ENCODE measurements at regions not wholly inside any gene's neighbourhood (a gene's known extent, or its start where the extent isn't known, plus 50 kb on each side); places are given as distances from the start of the nearest gene placed in this dataset.
A peak's percentile ranks its signal among the peaks of the same experiment; 100 is the strongest.

- DNase-seq (ENCODE audit: low spot score): no peak
Measured at GRCh38 chr16:5850632-5851392, 753.2 kb upstream of the EEF2KMT start.

- no peak for DNase-seq (ENCODE audit: low spot score)
Measured at GRCh38 chr16:5845046-5845445, 747.5 kb upstream of the EEF2KMT start.

GRCh38 chr16:5841974-5842373, 744.4 kb upstream of the EEF2KMT start:
- DNase-seq (ENCODE audit: low spot score): no peak

GRCh38 chr16:5838725-5839124, 741.1 kb upstream of the EEF2KMT start:
- DNase-seq (ENCODE audit: low spot score): no peak

GRCh38 chr16:5838071-5838470, 740.5 kb upstream of the EEF2KMT start:
- DNase-seq (ENCODE audit: low spot score): no peak

GRCh38 chr16:5837007-5837670, 739.5 kb upstream of the EEF2KMT start:
- DNase-seq (ENCODE audit: low spot score): peak; percentile 28

- DNase-seq (ENCODE audit: low spot score): no peak
Measured at GRCh38 chr16:5835876-5836275, 738.3 kb upstream of the EEF2KMT start.

GRCh38 chr16:5826332-5826731, 728.7 kb upstream of the EEF2KMT start:
- DNase-seq (ENCODE audit: low spot score): no peak

GRCh38 chr16:5820472-5820871, 722.9 kb upstream of the EEF2KMT start:
- no peak for DNase-seq (ENCODE audit: low spot score)

- no peak for DNase-seq (ENCODE audit: low spot score)
Measured at GRCh38 chr16:5815570-5816237, 718.1 kb upstream of the EEF2KMT start.

- no peak for DNase-seq (ENCODE audit: low spot score)
Measured at GRCh38 chr16:5801396-5801795, 703.8 kb upstream of the EEF2KMT start.

GRCh38 chr16:5793556-5793955, 696.0 kb upstream of the EEF2KMT start:
- no peak for DNase-seq (ENCODE audit: low spot score)

- no peak for DNase-seq (ENCODE audit: low spot score)
Measured at GRCh38 chr16:5791011-5791657, 693.5 kb upstream of the EEF2KMT start.

- DNase-seq (ENCODE audit: low spot score): no peak
Measured at GRCh38 chr16:5790512-5790911, 692.9 kb upstream of the EEF2KMT start.

- DNase-seq (ENCODE audit: low spot score): no peak
Measured at GRCh38 chr16:5789033-5789432, 691.4 kb upstream of the EEF2KMT start.

GRCh38 chr16:5781436-5781835, 683.8 kb upstream of the EEF2KMT start:
- no peak for DNase-seq (ENCODE audit: low spot score)

GRCh38 chr16:5776876-5777275, 679.3 kb upstream of the EEF2KMT start:
- no peak for DNase-seq (ENCODE audit: low spot score)

- no peak for DNase-seq (ENCODE audit: low spot score)
Measured at GRCh38 chr16:5775916-5776315, 678.3 kb upstream of the EEF2KMT start.

GRCh38 chr16:5770118-5770517, 672.5 kb upstream of the EEF2KMT start:
- DNase-seq (ENCODE audit: low spot score): no peak

- no peak for DNase-seq (ENCODE audit: low spot score)
Measured at GRCh38 chr16:5769513-5769912, 671.9 kb upstream of the EEF2KMT start.

- peak; percentile 31 for DNase-seq (ENCODE audit: low spot score)
Measured at GRCh38 chr16:5768445-5768844, 670.9 kb upstream of the EEF2KMT start.

GRCh38 chr16:5763176-5763575, 665.6 kb upstream of the EEF2KMT start:
- no peak for DNase-seq (ENCODE audit: low spot score)

- no peak for DNase-seq (ENCODE audit: low spot score)
Measured at GRCh38 chr16:5762362-5762761, 664.8 kb upstream of the EEF2KMT start.

Data from Ammon's horn (tissue), 1 donor.